C4-2B (cell line): ENCODE measurements at regions not wholly inside any gene's neighbourhood (a gene's known extent, or its start where the extent isn't known, plus 50 kb on each side); places are given as distances from the start of the nearest gene placed in this dataset.
"Not testable (repeated sequence)": the region's sequence is repeated elsewhere in the genome, so short reads cannot be mapped to it uniquely, and the experiment has no call there.

Source experiments
- ZFX ChIP-seq: fragments of 450-650 bp; IDR thresholded peaks from 2 replicates; pipeline ENCODE4 v1.6.1; 2017
- TF ChIP-seq, protein P1 (sequence below): fragments of 450-650 bp; conservative IDR thresholded peaks from 2 replicates; pipeline ENCODE4 v1.5.1; 2017; ENCODE audit warnings: mild to moderate bottlenecking

DNA sequence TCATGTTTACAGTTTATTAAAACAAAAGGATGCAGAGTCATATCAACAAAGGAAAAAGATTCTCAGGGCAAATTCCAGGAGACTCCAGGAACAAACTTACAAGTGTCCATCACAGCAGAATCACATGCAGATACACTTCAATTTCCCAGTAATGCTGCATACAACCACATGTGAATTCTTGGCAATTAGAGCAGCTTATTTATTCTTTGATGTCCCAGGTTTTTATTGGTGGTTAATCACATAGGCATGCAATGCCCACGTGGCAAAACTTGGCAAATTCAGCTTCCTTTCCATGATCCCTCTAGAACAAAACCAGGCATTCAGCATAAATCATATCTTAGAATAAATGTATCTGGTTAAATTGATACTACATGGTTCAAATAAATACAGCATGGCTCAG, 376.5 kb upstream of the ZNG1F start:
- TF ChIP-seq, protein P1, sequence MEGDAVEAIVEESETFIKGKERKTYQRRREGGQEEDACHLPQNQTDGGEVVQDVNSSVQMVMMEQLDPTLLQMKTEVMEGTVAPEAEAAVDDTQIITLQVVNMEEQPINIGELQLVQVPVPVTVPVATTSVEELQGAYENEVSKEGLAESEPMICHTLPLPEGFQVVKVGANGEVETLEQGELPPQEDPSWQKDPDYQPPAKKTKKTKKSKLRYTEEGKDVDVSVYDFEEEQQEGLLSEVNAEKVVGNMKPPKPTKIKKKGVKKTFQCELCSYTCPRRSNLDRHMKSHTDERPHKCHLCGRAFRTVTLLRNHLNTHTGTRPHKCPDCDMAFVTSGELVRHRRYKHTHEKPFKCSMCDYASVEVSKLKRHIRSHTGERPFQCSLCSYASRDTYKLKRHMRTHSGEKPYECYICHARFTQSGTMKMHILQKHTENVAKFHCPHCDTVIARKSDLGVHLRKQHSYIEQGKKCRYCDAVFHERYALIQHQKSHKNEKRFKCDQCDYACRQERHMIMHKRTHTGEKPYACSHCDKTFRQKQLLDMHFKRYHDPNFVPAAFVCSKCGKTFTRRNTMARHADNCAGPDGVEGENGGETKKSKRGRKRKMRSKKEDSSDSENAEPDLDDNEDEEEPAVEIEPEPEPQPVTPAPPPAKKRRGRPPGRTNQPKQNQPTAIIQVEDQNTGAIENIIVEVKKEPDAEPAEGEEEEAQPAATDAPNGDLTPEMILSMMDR: not testable (repeated sequence)
- not testable (repeated sequence) for TF ChIP-seq ZFX
